ENCODE measurements at regions not wholly inside any gene's neighbourhood (a gene's known extent, or its start where the extent isn't known, plus 50 kb on each side); places are given as distances from the start of the nearest gene placed in this dataset.

DNA sequence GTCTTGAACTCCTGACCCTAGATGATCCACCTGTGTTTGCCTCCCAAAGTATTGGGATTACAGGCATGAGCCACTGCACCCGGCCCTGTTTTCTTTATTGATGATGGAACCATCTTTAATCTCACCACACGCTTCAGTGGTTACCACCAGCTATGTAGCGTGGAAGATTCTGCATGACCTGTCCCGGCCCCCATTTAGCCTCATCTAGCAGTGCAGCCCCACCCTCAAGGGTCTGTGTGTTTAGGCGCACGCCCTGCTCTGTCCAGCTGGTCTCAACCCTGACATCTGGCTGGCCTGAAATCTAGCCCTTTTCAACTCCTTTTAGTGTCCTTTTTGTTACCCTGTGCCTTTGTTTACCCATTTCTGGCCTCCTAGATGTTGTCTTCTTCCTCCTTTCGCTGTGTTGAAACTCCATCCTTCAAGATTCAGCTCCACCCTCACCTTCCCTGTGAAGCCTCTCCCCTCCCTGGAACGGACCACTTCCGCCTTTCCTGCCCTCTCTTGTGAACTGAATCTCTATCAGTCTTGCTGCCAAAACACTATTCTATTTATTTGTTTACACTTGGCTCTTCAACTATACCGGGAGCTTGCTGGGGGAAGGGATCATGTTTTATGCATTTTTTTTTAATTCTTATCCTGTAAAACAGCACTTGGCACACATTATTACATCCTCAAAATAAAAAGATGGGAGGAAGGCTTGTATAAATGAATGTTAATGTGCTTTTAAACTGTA, 101.0 kb upstream of the MTHFD1L start:
- TF ChIP-seq, protein P1, sequence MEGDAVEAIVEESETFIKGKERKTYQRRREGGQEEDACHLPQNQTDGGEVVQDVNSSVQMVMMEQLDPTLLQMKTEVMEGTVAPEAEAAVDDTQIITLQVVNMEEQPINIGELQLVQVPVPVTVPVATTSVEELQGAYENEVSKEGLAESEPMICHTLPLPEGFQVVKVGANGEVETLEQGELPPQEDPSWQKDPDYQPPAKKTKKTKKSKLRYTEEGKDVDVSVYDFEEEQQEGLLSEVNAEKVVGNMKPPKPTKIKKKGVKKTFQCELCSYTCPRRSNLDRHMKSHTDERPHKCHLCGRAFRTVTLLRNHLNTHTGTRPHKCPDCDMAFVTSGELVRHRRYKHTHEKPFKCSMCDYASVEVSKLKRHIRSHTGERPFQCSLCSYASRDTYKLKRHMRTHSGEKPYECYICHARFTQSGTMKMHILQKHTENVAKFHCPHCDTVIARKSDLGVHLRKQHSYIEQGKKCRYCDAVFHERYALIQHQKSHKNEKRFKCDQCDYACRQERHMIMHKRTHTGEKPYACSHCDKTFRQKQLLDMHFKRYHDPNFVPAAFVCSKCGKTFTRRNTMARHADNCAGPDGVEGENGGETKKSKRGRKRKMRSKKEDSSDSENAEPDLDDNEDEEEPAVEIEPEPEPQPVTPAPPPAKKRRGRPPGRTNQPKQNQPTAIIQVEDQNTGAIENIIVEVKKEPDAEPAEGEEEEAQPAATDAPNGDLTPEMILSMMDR (conservative IDR thresholded peaks at IDR 0.05; ENCODE audit: low read length) = no peak
- no peak for TF ChIP-seq EZH2phosphoT487 (IDR thresholded peaks at IDR 0.05; ENCODE audit: borderline replicate concordance)

Measured in Loucy (cell line).